ENCODE measurements at regions not wholly inside any gene's neighbourhood (a gene's known extent, or its start where the extent isn't known, plus 50 kb on each side); places are given as distances from the start of the nearest gene placed in this dataset.

DNA sequence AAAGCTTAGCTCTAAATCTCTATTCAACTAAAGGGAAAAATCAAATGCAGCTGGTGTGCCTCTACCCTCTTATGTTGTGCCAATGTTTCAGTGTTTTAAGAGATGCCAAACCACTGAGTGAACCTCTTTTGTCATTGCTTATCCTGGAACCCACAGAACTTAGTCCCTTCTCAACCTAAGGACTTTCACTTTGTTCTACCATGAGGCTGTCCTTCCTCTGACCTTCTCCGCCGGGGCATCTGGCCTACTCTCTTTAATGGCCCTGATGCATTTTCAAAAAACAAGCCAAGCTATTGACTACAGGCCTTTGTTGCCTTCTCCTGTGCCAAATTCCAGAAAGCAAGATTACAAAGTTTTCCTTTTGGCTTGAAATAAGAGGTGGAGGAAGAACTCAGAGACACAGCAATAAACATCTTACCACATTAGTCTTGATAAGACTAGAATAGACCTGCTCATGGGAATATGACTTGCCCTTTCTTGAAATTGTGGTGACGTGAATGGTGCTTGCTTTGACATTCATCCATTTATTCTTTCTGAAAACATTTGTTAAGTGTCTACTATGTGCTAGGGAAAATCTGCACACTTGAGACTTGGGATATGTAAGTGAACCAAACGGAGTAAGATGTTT lies 253.2 kb upstream of the SMIM30 start:
- TF ChIP-seq CTCF (IDR thresholded peaks at IDR 0.05) (no peak), POLR2A (IDR thresholded peaks at IDR 0.05) (no peak)
